ENCODE measurements at regions not wholly inside any gene's neighbourhood (a gene's known extent, or its start where the extent isn't known, plus 50 kb on each side); places are given as distances from the start of the nearest gene placed in this dataset.

GRCh38 chr14:71483154-71483553 lies 449.1 kb upstream of the RGS6 start:
- no peak overlapping the region for H3K9ac ChIP-seq (ENCODE audit: low read length)
- H3K36me3 ChIP-seq (ENCODE audit: insufficient read depth, low read length), result no peaks in the 10 kb centered on the region
- TF ChIP-seq EZH2 (IDR thresholded peaks at IDR 0.05; ENCODE audit: borderline replicate concordance, low read length) (no peak), CTCF (IDR thresholded peaks at IDR 0.05; ENCODE audit: low read length) (no peak)
- no peaks in the 10 kb centered on the region for H3K27me3 ChIP-seq (ENCODE audit: insufficient read depth, low read length)
- no peaks in the 10 kb centered on the region for H4K20me1 ChIP-seq (ENCODE audit: insufficient read depth, low read length)
- no peaks in the 10 kb centered on the region for H3F3A ChIP-seq (ENCODE audit: insufficient read depth, low read length)
- H3K4me3 ChIP-seq (ENCODE audit: low read depth, low read length, poor library complexity, severe bottlenecking), result no peak overlapping the region
- H2AFZ ChIP-seq (ENCODE audit: low read length), result no peak overlapping the region
- H3K79me2 ChIP-seq (ENCODE audit: insufficient read depth, low read length), result no peaks in the 10 kb centered on the region
- H3K4me1 ChIP-seq (ENCODE audit: insufficient read depth, low read length, severe bottlenecking), result peaks cover 13% of the 10 kb centered on the region
- no peaks in the 10 kb centered on the region for H3K9me3 ChIP-seq (ENCODE audit: low read length)
- H3K4me2 ChIP-seq (ENCODE audit: low read length), result no peak overlapping the region
- no peak overlapping the region for H3K27ac ChIP-seq (ENCODE audit: low read depth, low read length, poor library complexity, severe bottlenecking)
- no peaks in the 10 kb centered on the region for H3K9me2 ChIP-seq (ENCODE audit: low read depth, low read length)

- Histone ChIP-seq H3K27me3 (ENCODE audit: insufficient read depth, low read length) (no peaks in the 10 kb centered on the region), H3K4me2 (ENCODE audit: low read length) (no peak overlapping the region), H3K27ac (ENCODE audit: low read depth, low read length, poor library complexity, severe bottlenecking) (no peak overlapping the region), H3F3A (ENCODE audit: insufficient read depth, low read length) (no peaks in the 10 kb centered on the region), H3K9me2 (ENCODE audit: low read depth, low read length) (no peaks in the 10 kb centered on the region), H3K36me3 (ENCODE audit: insufficient read depth, low read length) (no peaks in the 10 kb centered on the region), H3K4me3 (ENCODE audit: low read depth, low read length, poor library complexity, severe bottlenecking) (no peak overlapping the region), H3K9me3 (ENCODE audit: low read length) (no peaks in the 10 kb centered on the region), H3K4me1 (ENCODE audit: insufficient read depth, low read length, severe bottlenecking) (peaks cover 10% of the 10 kb centered on the region), H4K20me1 (ENCODE audit: insufficient read depth, low read length) (no peaks in the 10 kb centered on the region), H3K9ac (ENCODE audit: low read length) (no peak overlapping the region), H3K79me2 (ENCODE audit: insufficient read depth, low read length) (peaks cover 3% of the 10 kb centered on the region; the same call in 1 of the 2 replicates), H2AFZ (ENCODE audit: low read length) (no peak overlapping the region)
- TF ChIP-seq EZH2 (IDR thresholded peaks at IDR 0.05; ENCODE audit: borderline replicate concordance, low read length) (no peak), CTCF (IDR thresholded peaks at IDR 0.05; ENCODE audit: low read length) (no peak)
Measured at GRCh38 chr14:71485833-71486232, 446.4 kb upstream of the RGS6 start.

GRCh38 chr14:71486279-71486678 lies 445.9 kb upstream of the RGS6 start:
- Histone ChIP-seq H3K9ac (ENCODE audit: low read length) (no peak overlapping the region), H3K27ac (ENCODE audit: low read depth, low read length, poor library complexity, severe bottlenecking) (no peak overlapping the region), H3K4me3 (ENCODE audit: low read depth, low read length, poor library complexity, severe bottlenecking) (no peak overlapping the region), H3K4me2 (ENCODE audit: low read length) (no peak overlapping the region), H3K9me2 (ENCODE audit: low read depth, low read length) (no peaks in the 10 kb centered on the region), H3K36me3 (ENCODE audit: insufficient read depth, low read length) (no peaks in the 10 kb centered on the region), H3F3A (ENCODE audit: insufficient read depth, low read length) (no peaks in the 10 kb centered on the region), H3K27me3 (ENCODE audit: insufficient read depth, low read length) (no peaks in the 10 kb centered on the region), H3K79me2 (ENCODE audit: insufficient read depth, low read length) (peaks cover 3% of the 10 kb centered on the region; the same call in 1 of the 2 replicates), H4K20me1 (ENCODE audit: insufficient read depth, low read length) (no peaks in the 10 kb centered on the region), H3K4me1 (ENCODE audit: insufficient read depth, low read length, severe bottlenecking) (peaks cover 10% of the 10 kb centered on the region), H2AFZ (ENCODE audit: low read length) (no peak overlapping the region), H3K9me3 (ENCODE audit: low read length) (no peaks in the 10 kb centered on the region)
- no peak for TF ChIP-seq CTCF (IDR thresholded peaks at IDR 0.05; ENCODE audit: low read length)
- no peak for TF ChIP-seq EZH2 (IDR thresholded peaks at IDR 0.05; ENCODE audit: borderline replicate concordance, low read length)

Data from OCI-LY1 (cell line).